GM12892 (cell line): ENCODE measurements at regions not wholly inside any gene's neighbourhood (a gene's known extent, or its start where the extent isn't known, plus 50 kb on each side); places are given as distances from the start of the nearest gene placed in this dataset.

Source experiments
- POLR2A ChIP-seq: IDR thresholded peaks from 2 replicates; pipeline ENCODE4 v1.6.1; 2011; ENCODE audit warnings: low read depth, low read length, control low read depth
- POLR2AphosphoS5 ChIP-seq: IDR thresholded peaks from 2 replicates; pipeline ENCODE4 v1.6.1; 2011; ENCODE audit warnings: low read depth, low read length, control low read depth

- TF ChIP-seq POLR2A (no peak), POLR2AphosphoS5 (no peak)
Observed at GRCh38 chr2:236922061-236922460, 163.6 kb upstream of the COPS8 start.
